Activated B cell treated with CpG ODN at 0.5 μM for 24 hours (primary cell): ENCODE measurements at regions not wholly inside any gene's neighbourhood (a gene's known extent, or its start where the extent isn't known, plus 50 kb on each side); places are given as distances from the start of the nearest gene placed in this dataset.

Experiments used
- ATAC-seq: fragments of 200-7000 bp; cut with Tn5 transposase; one replicate; pipeline ENCODE4 v1.10.0; 2021; ENCODE audit warnings: low read depth, mild to moderate bottlenecking, moderate library complexity
- CTCF ChIA-PET: fragments of 350-600 bp; sonication (Branson Sonifier 250); formaldehyde crosslinking; loops from one replicate; lab custom pipeline; 2021; ENCODE audit warnings: antibody characterized with exemption; lab: Charles Lee
- POLR2A ChIA-PET: fragments of 350-600 bp; sonication (Branson Sonifier 250); formaldehyde crosslinking; loops from one replicate; lab custom pipeline; 2021; ENCODE audit warnings: antibody characterized with exemption; lab: Charles Lee
- DNase-seq: peaks from one replicate; pipeline ENCODE4 v3.0.0; 2022
- H3K27ac Mint-ChIP-seq: one replicate; pipeline ENCODE4 v1.8.0; 2020; ENCODE audit warnings: mixed read lengths
- H3K27me3 Mint-ChIP-seq: one replicate; pipeline ENCODE4 v1.8.0; 2021; ENCODE audit warnings: mixed read lengths
- H3K36me3 Mint-ChIP-seq: one replicate; pipeline ENCODE4 v1.8.0; 2021; ENCODE audit warnings: low read depth, mixed read lengths
- H3K4me1 Mint-ChIP-seq: one replicate; pipeline ENCODE4 v1.8.0; 2021; ENCODE audit warnings: mixed read lengths
- H3K4me3 Mint-ChIP-seq: one replicate; pipeline ENCODE4 v1.8.0; 2020; ENCODE audit warnings: mild to moderate bottlenecking, mixed read lengths
- H3K9me3 Mint-ChIP-seq: one replicate; pipeline ENCODE4 v1.8.0; 2020; ENCODE audit warnings: mixed read lengths
- intact Hi-C: fragments of 100-400 bp; cut with micrococcal nuclease; formaldehyde crosslinking; loops from one replicate; pipeline ENCODE4 v1.15.1; 2024
- TF ChIP-seq, protein P1 (sequence below): fragments of 200-600 bp; IDR thresholded peaks from one replicate; pipeline ENCODE4 v1.8.0; 2022; ENCODE audit warnings: antibody characterized with exemption, mild to moderate bottlenecking

DNA sequence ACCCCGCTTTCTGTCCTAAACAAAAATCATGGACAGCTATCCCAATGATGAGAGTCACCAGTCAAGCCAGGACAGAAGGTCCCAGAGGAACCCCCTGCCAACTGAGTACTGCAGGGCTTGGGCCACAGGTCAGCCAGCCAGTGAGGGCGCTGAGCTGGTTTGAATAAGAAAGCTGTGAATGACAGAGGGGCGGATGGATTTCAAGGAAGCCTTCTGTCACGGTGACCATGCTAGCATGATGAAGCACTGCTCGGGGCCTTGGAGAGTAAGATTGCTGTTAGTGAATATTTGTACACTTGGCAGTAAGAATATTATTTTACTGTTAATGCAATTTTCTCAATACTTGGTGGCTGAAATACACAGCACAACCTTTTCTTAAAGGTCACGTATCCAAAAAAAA, 734.0 kb upstream of the NR2F2 start:
- Mint-ChIP-seq H3K9me3 (no peaks in the 10 kb centered on the region), H3K4me1 (no peaks in the 10 kb centered on the region), H3K27me3 (no peaks in the 10 kb centered on the region), H3K36me3 (no peaks in the 10 kb centered on the region), H3K27ac (no peak overlapping the region), H3K4me3 (no peak overlapping the region)
- ChIA-PET POLR2A (no interaction called here), CTCF (no interaction called here)
- DNase-seq (no peak), ATAC-seq (no peak)
- intact Hi-C loops, result no loop called here
- TF ChIP-seq, protein P1, sequence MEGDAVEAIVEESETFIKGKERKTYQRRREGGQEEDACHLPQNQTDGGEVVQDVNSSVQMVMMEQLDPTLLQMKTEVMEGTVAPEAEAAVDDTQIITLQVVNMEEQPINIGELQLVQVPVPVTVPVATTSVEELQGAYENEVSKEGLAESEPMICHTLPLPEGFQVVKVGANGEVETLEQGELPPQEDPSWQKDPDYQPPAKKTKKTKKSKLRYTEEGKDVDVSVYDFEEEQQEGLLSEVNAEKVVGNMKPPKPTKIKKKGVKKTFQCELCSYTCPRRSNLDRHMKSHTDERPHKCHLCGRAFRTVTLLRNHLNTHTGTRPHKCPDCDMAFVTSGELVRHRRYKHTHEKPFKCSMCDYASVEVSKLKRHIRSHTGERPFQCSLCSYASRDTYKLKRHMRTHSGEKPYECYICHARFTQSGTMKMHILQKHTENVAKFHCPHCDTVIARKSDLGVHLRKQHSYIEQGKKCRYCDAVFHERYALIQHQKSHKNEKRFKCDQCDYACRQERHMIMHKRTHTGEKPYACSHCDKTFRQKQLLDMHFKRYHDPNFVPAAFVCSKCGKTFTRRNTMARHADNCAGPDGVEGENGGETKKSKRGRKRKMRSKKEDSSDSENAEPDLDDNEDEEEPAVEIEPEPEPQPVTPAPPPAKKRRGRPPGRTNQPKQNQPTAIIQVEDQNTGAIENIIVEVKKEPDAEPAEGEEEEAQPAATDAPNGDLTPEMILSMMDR, result no peak

GRCh38 chr15:95598251-95598855, 732.1 kb upstream of the NR2F2 start:
- Mint-ChIP-seq H3K4me3 (no peak overlapping the region), H3K27me3 (no peaks in the 10 kb centered on the region), H3K27ac (no peak overlapping the region), H3K36me3 (no peaks in the 10 kb centered on the region), H3K9me3 (no peaks in the 10 kb centered on the region), H3K4me1 (no peaks in the 10 kb centered on the region)
- TF ChIP-seq, protein P1, result no peak
- ChIA-PET CTCF (no interaction called here), POLR2A (no interaction called here)
- no peak for DNase-seq
- intact Hi-C loops, result no loop called here
- no peak for ATAC-seq

DNA sequence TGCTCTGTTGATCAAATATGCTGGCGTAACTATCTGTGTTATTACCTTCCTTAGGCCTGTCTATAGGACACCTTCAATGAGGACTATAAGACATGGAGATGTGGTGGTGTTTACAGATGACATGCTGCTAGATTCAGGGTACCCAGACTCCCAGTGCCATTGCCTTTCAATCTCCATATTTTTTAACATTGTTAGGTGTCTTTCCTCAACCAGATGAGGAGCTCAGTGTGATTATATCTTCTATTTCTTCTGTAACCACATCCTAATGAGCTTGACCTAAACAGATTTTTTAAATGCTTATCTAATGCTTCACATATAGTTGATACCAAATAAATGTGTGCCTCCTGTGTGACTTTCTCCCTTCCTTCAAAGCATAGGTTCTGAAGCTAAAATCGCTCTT, 730.1 kb upstream of the NR2F2 start:
- ChIA-PET POLR2A (no interaction called here), CTCF (no interaction called here)
- H3K4me1 Mint-ChIP-seq, result no peaks in the 10 kb centered on the region
- H3K36me3 Mint-ChIP-seq, result no peaks in the 10 kb centered on the region
- DNase-seq (no peak), ATAC-seq (no peak)
- TF ChIP-seq, protein P1, result no peak
- no peak overlapping the region for H3K4me3 Mint-ChIP-seq
- intact Hi-C loops, result no loop called here
- no peak overlapping the region for H3K27ac Mint-ChIP-seq
- no peaks in the 10 kb centered on the region for H3K9me3 Mint-ChIP-seq
- no peaks in the 10 kb centered on the region for H3K27me3 Mint-ChIP-seq

DNA sequence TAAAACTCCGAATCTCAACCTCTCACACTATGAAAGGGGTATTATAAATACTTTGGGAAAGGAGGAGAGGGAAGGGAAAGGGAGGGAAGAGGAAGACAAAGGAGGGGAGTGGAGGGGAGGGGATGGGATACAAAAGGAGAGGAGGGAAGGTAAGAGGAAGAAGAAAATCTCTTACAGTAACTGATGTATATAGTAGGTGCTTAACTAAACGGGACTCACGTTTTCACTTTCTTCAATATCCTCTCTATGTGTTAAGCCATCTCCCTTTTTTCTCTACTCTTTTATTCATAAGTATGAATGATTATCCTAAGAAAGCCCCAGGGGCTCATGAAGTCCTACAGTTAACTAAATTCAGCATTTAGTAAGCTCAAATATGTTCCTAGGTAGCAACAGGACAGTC, 729.6 kb upstream of the NR2F2 start:
- CTCF ChIA-PET, result no interaction called here
- no peak for ATAC-seq
- H3K4me3 Mint-ChIP-seq, result no peak overlapping the region
- intact Hi-C loops, result no loop called here
- POLR2A ChIA-PET, result no interaction called here
- no peak overlapping the region for H3K27ac Mint-ChIP-seq
- H3K9me3 Mint-ChIP-seq, result no peaks in the 10 kb centered on the region
- no peak for DNase-seq
- TF ChIP-seq, protein P1, result no peak
- H3K4me1 Mint-ChIP-seq, result no peaks in the 10 kb centered on the region
- H3K27me3 Mint-ChIP-seq, result no peaks in the 10 kb centered on the region
- H3K36me3 Mint-ChIP-seq, result no peaks in the 10 kb centered on the region

GRCh38 chr15:95601525-95601924, 729.0 kb upstream of the NR2F2 start:
- H3K36me3 Mint-ChIP-seq, result no peaks in the 10 kb centered on the region
- no peaks in the 10 kb centered on the region for H3K27me3 Mint-ChIP-seq
- no peaks in the 10 kb centered on the region for H3K9me3 Mint-ChIP-seq
- no peak overlapping the region for H3K4me3 Mint-ChIP-seq
- ChIA-PET CTCF (no interaction called here), POLR2A (no interaction called here)
- TF ChIP-seq, protein P1, result no peak
- no peak for DNase-seq
- intact Hi-C loops, result no loop called here
- ATAC-seq, result no peak
- H3K27ac Mint-ChIP-seq, result no peak overlapping the region
- no peaks in the 10 kb centered on the region for H3K4me1 Mint-ChIP-seq
